GM12892 (cell line): ENCODE measurements at regions not wholly inside any gene's neighbourhood (a gene's known extent, or its start where the extent isn't known, plus 50 kb on each side); places are given as distances from the start of the nearest gene placed in this dataset.

Source experiments
- POLR2A ChIP-seq: IDR thresholded peaks from 2 replicates; pipeline ENCODE4 v1.6.1; 2011; ENCODE audit warnings: low read depth, low read length, control low read depth
- POLR2AphosphoS5 ChIP-seq: IDR thresholded peaks from 2 replicates; pipeline ENCODE4 v1.6.1; 2011; ENCODE audit warnings: low read depth, low read length, control low read depth

DNA sequence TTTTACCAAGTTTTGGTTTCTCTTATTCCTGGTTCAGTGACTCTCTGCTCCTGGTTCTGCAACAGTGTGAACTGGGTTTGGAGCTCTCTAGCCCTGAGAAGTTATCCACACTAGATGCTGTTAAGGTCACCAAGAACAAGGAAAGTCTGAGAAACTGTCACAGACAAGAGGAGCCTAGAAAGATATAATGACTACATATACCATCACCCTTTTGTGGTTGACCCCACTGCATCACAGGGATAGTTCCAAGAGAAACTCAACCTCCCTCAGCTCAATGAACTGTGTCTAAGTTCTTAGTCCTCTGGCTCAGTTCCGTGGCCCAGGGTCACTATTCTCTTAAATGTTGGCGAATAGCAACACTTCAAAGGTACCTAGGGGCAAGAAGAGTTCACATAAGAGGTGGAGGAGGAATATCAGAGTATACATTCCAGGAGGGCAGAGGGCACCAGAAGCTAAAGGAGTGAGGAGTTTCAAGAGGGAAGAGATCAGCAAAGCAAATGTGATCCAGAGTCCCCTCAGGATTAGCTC lies 171.5 kb downstream of the BUB3 start:
- no peak for TF ChIP-seq POLR2AphosphoS5
- TF ChIP-seq POLR2A = no peak
